ENCODE measurements at regions not wholly inside any gene's neighbourhood (a gene's known extent, or its start where the extent isn't known, plus 50 kb on each side); places are given as distances from the start of the nearest gene placed in this dataset.

- TF ChIP-seq BHLHE40 (IDR thresholded peaks at IDR 0.05; ENCODE audit: low read depth, low read length) = no peak
- no peak for TF ChIP-seq NFE2L2 (IDR thresholded peaks at IDR 0.05; ENCODE audit: low read depth, low read length)
- TF ChIP-seq MXI1 (IDR thresholded peaks at IDR 0.05; ENCODE audit: borderline replicate concordance, low read depth, low read length) = no peak
Measured at GRCh38 chr10:35751347-35751746, 109.3 kb upstream of the FZD8 start (continued).

- Histone ChIP-seq H3K9me3 (ENCODE audit: control insufficient read depth, insufficient read depth, low read length) (no peaks in the 10 kb centered on the region), H3K79me1 (ENCODE audit: low read depth in 1 of 2, low read length in 2 of 2) (no peaks in the 10 kb centered on the region), H4K20me1 (ENCODE audit: insufficient read depth, low read length) (no peaks in the 10 kb centered on the region), H3K14ac (replicated peaks; ENCODE audit: low read depth, low read length) (no peak overlapping the region), H3K56ac (ENCODE audit: extremely low read depth, insufficient read depth, low read length) (no peak overlapping the region), H3K4me1 (ENCODE audit: control insufficient read depth, insufficient read depth, low read length) (no peaks in the 10 kb centered on the region), H3K9ac (ENCODE audit: low read depth, low read length) (no peak overlapping the region), H2BK20ac (ENCODE audit: low read depth, low read length) (no peak overlapping the region), H3K4me3 (ENCODE audit: insufficient read depth, low read depth, low read length) (no peak overlapping the region), H2AK5ac (ENCODE audit: low read depth, low read length) (no peak overlapping the region), H3K36me3 (ENCODE audit: control insufficient read depth, insufficient read depth, low read length) (no peaks in the 10 kb centered on the region), H3K9me1 (ENCODE audit: insufficient read depth, low read length) (no peaks in the 10 kb centered on the region), H4K8ac (ENCODE audit: low read depth in 2 of 2, low read length in 2 of 2) (no peak overlapping the region), H3K27me3 (ENCODE audit: control insufficient read depth, insufficient read depth, low read length) (peaks cover 7% of the 10 kb centered on the region), H2BK15ac (ENCODE audit: low read depth, low read length) (no peak overlapping the region), H3K4ac (ENCODE audit: low read depth, low read length) (no peak overlapping the region), H2BK120ac (ENCODE audit: low read depth, low read length) (no peak overlapping the region), H3K4me2 (ENCODE audit: low read depth, low read length) (no peak overlapping the region), H3K23ac (ENCODE audit: low read depth, low read length) (no peak overlapping the region), H2BK5ac (ENCODE audit: low read depth, low read length, poor library complexity, severe bottlenecking) (no peak overlapping the region), H4K91ac (ENCODE audit: insufficient read depth, low read depth, low read length) (no peak overlapping the region), H2AFZ (replicated peaks; ENCODE audit: low read length, poor library complexity) (no peak overlapping the region), H3K18ac (ENCODE audit: low read depth, low read length) (no peak overlapping the region), H2AK9ac (replicated peaks; ENCODE audit: low read depth, low read length, poor library complexity) (no peak overlapping the region), H4K5ac (ENCODE audit: low read depth, low read length) (no peak overlapping the region), H3K27ac (ENCODE audit: insufficient read depth, low read length) (no peak overlapping the region)
- dilution Hi-C loops (cut with HindIII; ENCODE audit: low sequenced_read_pairs, unreplicated experiment) = no loop called here
- in situ Hi-C loops (cut with MboI; ENCODE audit: low sequenced_read_pairs) = no loop called here
- 51% methylated on average over 2 of the region's 6 CpGs; no CpG with 5 or more reads in 1 of the 2 experiments for WGBS, 2 experiments (ENCODE audit: extremely low coverage in 2 of 2, insufficient read length in 1 of 2)
- TF ChIP-seq RFX5 (IDR thresholded peaks at IDR 0.05; ENCODE audit: low read depth, low read length) (no peak), CTCF (conservative IDR thresholded peaks at IDR 0.05; ENCODE audit: low read depth, low read length) (no peak)
- intact Hi-C loops (cut with micrococcal nuclease) = no loop called here
- POLR2A ChIA-PET (ENCODE audit: unreplicated experiment) = no interaction called here
- CTCF ChIA-PET = no interaction called here
- no TSS peak for BruUV-seq (replicated peaks)
- no peak for ATAC-seq (ENCODE audit: low read depth)
- DNase-seq = no peak
Measured at GRCh38 chr10:35749230-35749629, 107.1 kb upstream of the FZD8 start.

Measured in IMR-90 (cell line).